HG02970 (cell line): ENCODE measurements at regions not wholly inside any gene's neighbourhood (a gene's known extent, or its start where the extent isn't known, plus 50 kb on each side); places are given as distances from the start of the nearest gene placed in this dataset.
A peak's percentile ranks its signal among the peaks of the same experiment; 100 is the strongest.

Experiments used
- ATAC-seq: cut with Tn5 transposase; IDR thresholded peaks from one replicate; pipeline ENCODE4 v1.9.1; 2021; ENCODE audit warnings: mild to moderate bottlenecking, moderate library complexity, moderate number of reproducible peaks; ENCODE audit not compliant: unreplicated experiment, low FRiP score

GRCh38 chr6:163646866-163647265 is 232.3 kb downstream of the QKI start:
- no peak for ATAC-seq

GRCh38 chr6:163646133-163646532 is 231.6 kb downstream of the QKI start:
- no peak for ATAC-seq

GRCh38 chr6:163645560-163645959 is 231.0 kb downstream of the QKI start:
- ATAC-seq, result no peak

DNA sequence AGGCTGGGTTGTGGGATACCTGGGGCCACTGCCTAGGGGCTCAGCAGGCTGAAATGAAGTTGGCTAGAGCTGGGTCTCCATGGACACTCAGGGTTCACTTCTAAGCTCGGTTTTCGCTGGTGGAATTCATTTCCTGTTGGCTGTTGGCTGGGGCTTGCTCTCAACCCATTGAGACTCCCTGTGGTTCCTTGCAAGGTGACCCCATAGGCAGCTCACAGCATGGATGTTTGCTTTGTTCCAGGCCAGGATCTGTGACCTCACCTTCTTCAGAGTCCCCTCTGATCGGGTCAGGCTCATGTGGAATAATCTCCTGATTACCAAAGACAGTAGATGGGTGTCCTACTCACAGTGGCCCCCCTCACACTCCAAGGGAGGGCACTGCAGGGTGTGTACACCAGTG is 229.3 kb downstream of the QKI start:
- no peak for ATAC-seq

DNA sequence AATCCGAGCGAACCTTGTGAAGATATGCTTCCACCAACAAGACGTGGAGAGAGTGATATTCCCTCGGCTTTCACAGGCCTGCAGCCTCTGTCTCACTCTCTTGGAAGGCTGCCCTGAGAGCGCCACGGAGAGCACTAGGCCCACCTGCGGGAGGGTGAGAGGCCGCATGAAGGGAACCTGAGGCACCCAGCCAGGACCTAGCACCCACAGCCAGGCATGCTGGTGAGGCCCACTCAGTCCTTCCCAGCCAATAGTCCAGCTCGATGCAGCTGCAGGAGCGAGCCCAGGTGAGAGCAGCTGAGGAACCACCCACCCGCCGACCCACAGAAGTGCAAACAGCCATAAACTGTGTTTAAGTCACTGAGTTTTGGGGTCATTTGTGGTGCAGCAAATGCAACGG is 227.2 kb downstream of the QKI start:
- no peak for ATAC-seq

GRCh38 chr6:163640641-163641040 is 226.1 kb downstream of the QKI start:
- no peak for ATAC-seq

DNA sequence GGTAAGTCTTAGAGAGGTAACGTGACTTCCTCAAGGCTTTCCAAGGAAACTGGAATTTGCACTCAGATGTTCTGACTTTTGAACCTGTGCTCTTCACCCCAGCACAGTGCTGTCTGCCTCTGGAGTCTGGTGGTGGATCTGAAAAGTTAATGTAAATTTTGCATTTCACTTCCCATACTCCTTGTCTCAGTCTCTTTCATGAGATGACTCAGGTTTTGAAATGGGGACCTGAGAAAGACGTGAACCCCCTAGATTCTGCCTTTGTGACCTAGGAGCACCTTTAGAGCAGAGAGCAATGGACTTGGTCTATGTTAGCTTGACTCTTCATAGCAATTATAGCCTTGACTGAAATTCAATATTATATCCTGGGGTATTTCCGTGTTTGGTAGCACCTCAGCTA is 223.0 kb downstream of the QKI start:
- ATAC-seq, result peak; percentile 63

DNA sequence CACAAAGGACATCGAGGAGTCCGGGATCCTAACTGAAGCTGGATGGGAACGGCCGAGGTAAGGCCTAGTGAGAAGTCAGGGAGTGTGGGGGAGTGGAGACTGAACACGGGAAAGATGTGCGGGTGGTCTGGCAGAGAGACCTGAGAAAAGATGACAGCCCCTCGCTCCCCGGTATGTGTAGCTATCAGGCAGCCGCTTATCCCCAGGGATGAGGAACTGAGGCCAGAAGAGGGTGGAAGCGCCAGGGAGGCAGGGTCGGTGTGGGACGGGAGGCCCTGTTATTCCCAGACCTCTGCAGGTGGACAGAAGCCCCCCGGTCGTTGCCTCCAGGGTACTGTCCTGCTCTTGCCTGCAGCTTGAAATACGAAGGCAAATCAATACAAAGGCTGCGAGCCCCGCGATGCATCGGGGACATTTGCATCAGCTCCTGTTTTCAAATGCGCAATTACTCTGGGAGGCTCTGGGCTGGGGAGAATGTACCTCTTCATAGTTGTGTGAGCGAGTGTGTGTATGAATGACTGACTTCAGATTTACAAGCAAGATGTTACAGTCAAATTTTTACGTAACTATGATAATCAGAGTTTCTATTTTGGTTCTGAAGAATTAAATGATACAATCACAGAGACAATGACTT is 221.3 kb downstream of the QKI start:
- ATAC-seq, result no peak

GRCh38 chr6:163635315-163635714 is 220.8 kb downstream of the QKI start:
- no peak for ATAC-seq

DNA sequence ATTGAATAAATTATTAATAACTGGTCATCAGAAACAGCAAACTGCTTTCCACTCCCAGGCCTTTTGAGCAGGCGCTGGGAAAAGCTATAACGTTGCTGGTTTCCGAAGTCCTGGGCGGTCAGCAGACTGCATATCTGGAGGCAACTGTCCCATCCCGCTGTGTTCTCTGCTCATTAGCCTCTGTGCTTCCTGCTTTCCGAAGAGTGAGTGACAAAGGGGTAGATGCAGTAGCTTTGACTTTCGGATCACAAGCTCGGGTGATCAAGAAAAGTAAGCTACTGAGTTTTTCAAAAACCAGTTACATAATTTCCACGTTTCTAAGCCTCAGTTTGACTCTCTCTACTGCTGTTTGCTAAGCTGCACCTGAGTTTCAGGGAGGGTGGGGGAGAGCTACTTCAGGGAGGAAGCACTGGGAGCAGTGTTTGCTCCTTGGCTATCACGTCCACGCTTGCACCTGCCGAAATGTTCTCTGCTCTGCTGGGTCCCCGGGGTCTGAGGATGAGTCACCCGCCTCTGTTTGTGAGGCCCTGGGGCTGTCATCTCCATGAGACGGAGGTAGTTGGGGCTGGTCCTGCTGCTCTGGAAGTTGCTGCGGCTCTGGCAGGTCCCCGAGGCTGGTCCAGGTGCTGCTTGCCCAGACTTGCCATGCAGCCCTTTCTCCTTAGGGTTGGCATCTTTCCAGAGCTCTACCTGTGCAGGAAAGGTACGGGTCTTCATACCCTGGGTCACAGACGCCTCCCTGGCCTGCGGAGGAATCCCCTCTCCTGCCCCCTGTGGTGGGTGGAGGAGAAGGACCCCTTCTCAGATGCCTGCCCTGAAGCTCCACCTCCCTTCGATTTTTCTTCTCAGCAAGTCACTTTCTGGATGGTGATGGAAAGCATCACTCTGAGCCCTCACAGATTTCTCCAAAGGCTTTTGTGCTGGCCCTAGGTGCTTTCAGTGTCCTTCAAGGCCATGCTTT is 220.0 kb downstream of the QKI start:
- ATAC-seq, result no peak

GRCh38 chr6:163630991-163631390 is 216.5 kb downstream of the QKI start:
- no peak for ATAC-seq

GRCh38 chr6:163630572-163630971 is 216.1 kb downstream of the QKI start:
- no peak for ATAC-seq

DNA sequence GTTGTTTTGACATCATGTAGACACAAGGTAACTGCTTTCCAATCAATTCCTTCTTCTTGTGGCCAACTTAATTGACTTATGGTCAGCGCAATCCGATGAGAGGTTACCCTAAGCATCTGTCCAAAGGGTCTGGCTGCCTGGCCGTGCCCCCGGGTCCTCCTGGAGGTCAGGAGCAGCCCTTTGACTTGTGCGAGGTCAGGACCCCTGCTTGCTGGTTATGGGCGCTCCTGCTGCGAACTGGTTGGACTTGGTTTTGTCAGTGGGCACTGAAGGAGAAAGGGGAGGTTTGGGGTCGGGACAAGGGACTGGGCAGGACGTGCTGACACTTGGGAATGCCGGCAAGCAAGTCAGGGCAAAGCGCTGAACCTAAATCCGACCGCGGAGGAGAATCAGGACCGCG is 215.6 kb downstream of the QKI start:
- no peak for ATAC-seq
